ENCODE measurements at regions not wholly inside any gene's neighbourhood (a gene's known extent, or its start where the extent isn't known, plus 50 kb on each side); places are given as distances from the start of the nearest gene placed in this dataset.

DNA sequence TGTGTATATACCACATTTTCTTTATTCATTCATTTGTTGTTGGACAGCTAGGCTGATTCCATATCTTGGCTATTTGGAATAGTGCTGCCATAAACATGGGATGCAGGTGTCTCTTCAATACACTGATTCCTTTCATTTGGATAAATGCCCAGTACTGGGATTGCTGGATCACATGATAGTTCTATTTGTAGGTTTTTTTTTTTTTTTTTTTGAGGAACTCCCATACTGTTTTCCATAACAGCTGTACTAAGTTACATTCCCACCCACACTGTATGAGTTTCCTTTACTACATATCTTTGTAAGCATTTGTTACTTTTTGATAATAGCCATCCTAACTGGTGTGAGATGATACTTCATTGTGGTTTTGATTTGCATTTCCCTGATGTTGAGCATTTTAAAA is 437.7 kb downstream of the DIPK2A start:
- Histone ChIP-seq H3K27ac (ENCODE audit: low read length) (no peak overlapping the region), H3K27me3 (ENCODE audit: low read length) (no peaks in the 10 kb centered on the region), H4K20me1 (ENCODE audit: insufficient read depth, low read depth, low read length) (no peaks in the 10 kb centered on the region), H3K4me2 (ENCODE audit: low read depth, low read length, poor library complexity, severe bottlenecking) (no peak overlapping the region), H3K9me2 (replicated peaks; ENCODE audit: insufficient read depth, low read length) (no peaks in the 10 kb centered on the region), H3K36me3 (ENCODE audit: insufficient read depth, low read length) (no peaks in the 10 kb centered on the region), H3K79me2 (ENCODE audit: low read length) (no peaks in the 10 kb centered on the region), H2AFZ (ENCODE audit: low read length) (no peak overlapping the region), H3K4me1 (ENCODE audit: low read length) (no peaks in the 10 kb centered on the region), H3K4me3 (ENCODE audit: low read length) (no peak overlapping the region), H3K9me3 (ENCODE audit: low read length) (no peaks in the 10 kb centered on the region), H3K9ac (ENCODE audit: low read length) (no peak overlapping the region)
- DNase-seq = no peak

DNA sequence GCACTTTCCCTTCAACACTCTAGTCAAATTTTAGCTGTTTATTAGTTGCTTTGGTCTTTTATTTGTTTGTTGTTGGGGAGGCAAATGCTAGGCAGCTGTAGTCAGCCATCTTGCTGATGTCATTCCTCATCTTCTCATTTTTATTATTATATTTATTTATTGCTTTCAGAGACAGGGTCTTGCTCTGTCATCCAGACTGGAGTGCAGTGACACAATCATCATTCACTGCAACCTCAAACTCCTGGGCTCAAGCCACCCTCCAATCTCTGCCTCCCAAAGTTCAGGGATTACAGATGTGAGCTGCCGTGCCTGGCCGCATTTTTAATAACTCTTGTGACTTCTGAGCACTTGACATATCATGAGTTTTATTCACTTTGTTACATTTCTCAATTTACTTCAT is 441.4 kb downstream of the DIPK2A start:
- no peaks in the 10 kb centered on the region for H3K9me3 ChIP-seq (ENCODE audit: low read length)
- DNase-seq = no peak

GRCh38 chr3:144415492-144415891 is 443.9 kb downstream of the DIPK2A start:
- Histone ChIP-seq H3K9me3 (ENCODE audit: low read length) (no peaks in the 10 kb centered on the region), H3K9ac (ENCODE audit: low read length) (no peak overlapping the region), H3K4me2 (ENCODE audit: low read depth, low read length, poor library complexity, severe bottlenecking) (no peak overlapping the region), H2AFZ (ENCODE audit: low read length) (no peak overlapping the region), H3K79me2 (ENCODE audit: low read length) (no peaks in the 10 kb centered on the region), H3K27ac (ENCODE audit: low read length) (no peak overlapping the region), H3K9me2 (replicated peaks; ENCODE audit: insufficient read depth, low read length) (no peaks in the 10 kb centered on the region; the same call in 1 of the 2 replicates), H3K27me3 (ENCODE audit: low read length) (no peaks in the 10 kb centered on the region), H3K4me1 (ENCODE audit: low read length) (no peaks in the 10 kb centered on the region), H3K36me3 (ENCODE audit: insufficient read depth, low read length) (no peaks in the 10 kb centered on the region), H3K4me3 (ENCODE audit: low read length) (no peak overlapping the region), H4K20me1 (ENCODE audit: insufficient read depth, low read depth, low read length) (no peaks in the 10 kb centered on the region)
- no peak for DNase-seq

More for the DNA sequence above, 441.4 kb downstream of the DIPK2A start:
- H4K20me1 ChIP-seq (ENCODE audit: insufficient read depth, low read depth, low read length) = no peaks in the 10 kb centered on the region
- H3K27me3 ChIP-seq (ENCODE audit: low read length) = no peaks in the 10 kb centered on the region
- no peak overlapping the region for H2AFZ ChIP-seq (ENCODE audit: low read length)
- H3K4me2 ChIP-seq (ENCODE audit: low read depth, low read length, poor library complexity, severe bottlenecking) = no peak overlapping the region
- H3K79me2 ChIP-seq (ENCODE audit: low read length) = no peaks in the 10 kb centered on the region
- H3K9me2 ChIP-seq (replicated peaks; ENCODE audit: insufficient read depth, low read length) = no peaks in the 10 kb centered on the region
- no peaks in the 10 kb centered on the region for H3K36me3 ChIP-seq (ENCODE audit: insufficient read depth, low read length)
- H3K4me1 ChIP-seq (ENCODE audit: low read length) = no peaks in the 10 kb centered on the region
- H3K4me3 ChIP-seq (ENCODE audit: low read length) = no peak overlapping the region
- no peak overlapping the region for H3K27ac ChIP-seq (ENCODE audit: low read length)
- no peak overlapping the region for H3K9ac ChIP-seq (ENCODE audit: low read length)

DNA sequence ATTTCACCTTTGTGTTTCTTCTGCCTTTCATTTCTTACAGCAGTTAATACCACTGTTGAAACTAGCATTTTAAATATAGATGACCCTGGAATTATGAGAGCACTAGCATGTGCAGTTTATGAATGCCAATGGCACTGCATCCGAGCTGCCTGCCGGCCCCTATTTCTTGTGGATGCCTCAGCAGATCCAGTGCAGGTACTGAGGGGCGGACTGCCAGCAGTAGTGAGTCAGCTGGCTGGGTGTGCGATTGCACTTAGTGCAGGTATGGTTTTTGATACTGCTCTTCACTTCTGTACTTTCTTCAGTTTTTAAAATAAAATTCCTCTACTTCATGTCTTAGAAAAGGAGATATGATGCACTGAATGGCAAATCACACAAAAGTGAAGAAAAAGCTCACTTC is 453.0 kb downstream of the DIPK2A start:
- Histone ChIP-seq H3K27me3 (ENCODE audit: low read length) (no peaks in the 10 kb centered on the region), H3K4me1 (ENCODE audit: low read length) (no peaks in the 10 kb centered on the region), H3K4me3 (ENCODE audit: low read length) (no peak overlapping the region), H3K36me3 (ENCODE audit: insufficient read depth, low read length) (no peaks in the 10 kb centered on the region), H3K9me3 (ENCODE audit: low read length) (no peaks in the 10 kb centered on the region), H3K9ac (ENCODE audit: low read length) (no peak overlapping the region), H3K79me2 (ENCODE audit: low read length) (no peaks in the 10 kb centered on the region), H3K4me2 (ENCODE audit: low read depth, low read length, poor library complexity, severe bottlenecking) (no peak overlapping the region), H3K9me2 (replicated peaks; ENCODE audit: insufficient read depth, low read length) (no peaks in the 10 kb centered on the region), H4K20me1 (ENCODE audit: insufficient read depth, low read depth, low read length) (no peaks in the 10 kb centered on the region), H2AFZ (ENCODE audit: low read length) (no peak overlapping the region), H3K27ac (ENCODE audit: low read length) (no peak overlapping the region)
- DNase-seq = no peak

DNA sequence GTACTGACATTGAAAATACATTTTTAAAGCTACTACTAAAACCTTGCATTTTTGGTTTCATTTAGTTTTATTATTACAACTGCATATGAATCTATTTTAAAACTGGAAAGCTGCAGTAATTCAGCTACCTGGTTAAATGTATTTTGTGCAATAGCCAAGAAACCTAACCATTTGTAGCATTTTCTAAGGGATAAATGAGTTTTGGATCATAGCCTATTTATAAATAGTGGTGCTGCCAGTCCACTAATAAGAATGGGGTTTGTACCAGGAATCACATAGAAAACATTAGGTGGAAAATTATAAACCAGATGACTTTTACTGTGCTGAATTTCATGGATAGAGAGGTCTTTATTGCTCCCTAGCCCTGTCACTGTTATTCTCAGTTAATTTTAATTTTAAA is 454.7 kb downstream of the DIPK2A start:
- Histone ChIP-seq H2AFZ (ENCODE audit: low read length) (no peak overlapping the region), H4K20me1 (ENCODE audit: insufficient read depth, low read depth, low read length) (no peaks in the 10 kb centered on the region), H3K4me3 (ENCODE audit: low read length) (no peak overlapping the region), H3K27ac (ENCODE audit: low read length) (no peak overlapping the region), H3K4me2 (ENCODE audit: low read depth, low read length, poor library complexity, severe bottlenecking) (no peak overlapping the region), H3K9me3 (ENCODE audit: low read length) (no peaks in the 10 kb centered on the region), H3K27me3 (ENCODE audit: low read length) (no peaks in the 10 kb centered on the region), H3K79me2 (ENCODE audit: low read length) (no peaks in the 10 kb centered on the region), H3K4me1 (ENCODE audit: low read length) (no peaks in the 10 kb centered on the region), H3K9ac (ENCODE audit: low read length) (no peak overlapping the region), H3K9me2 (replicated peaks; ENCODE audit: insufficient read depth, low read length) (no peaks in the 10 kb centered on the region), H3K36me3 (ENCODE audit: insufficient read depth, low read length) (no peaks in the 10 kb centered on the region)
- DNase-seq = no peak

- Histone ChIP-seq H3K9me3 (ENCODE audit: low read length) (no peaks in the 10 kb centered on the region), H3K36me3 (ENCODE audit: insufficient read depth, low read length) (no peaks in the 10 kb centered on the region), H3K4me2 (ENCODE audit: low read depth, low read length, poor library complexity, severe bottlenecking) (no peak overlapping the region), H3K9me2 (replicated peaks; ENCODE audit: insufficient read depth, low read length) (no peaks in the 10 kb centered on the region), H3K9ac (ENCODE audit: low read length) (no peak overlapping the region), H3K79me2 (ENCODE audit: low read length) (no peaks in the 10 kb centered on the region), H3K27ac (ENCODE audit: low read length) (no peak overlapping the region), H2AFZ (ENCODE audit: low read length) (no peak overlapping the region), H3K4me3 (ENCODE audit: low read length) (no peak overlapping the region), H4K20me1 (ENCODE audit: insufficient read depth, low read depth, low read length) (no peaks in the 10 kb centered on the region), H3K27me3 (ENCODE audit: low read length) (no peaks in the 10 kb centered on the region), H3K4me1 (ENCODE audit: low read length) (no peaks in the 10 kb centered on the region)
- no peak for DNase-seq
These were observed 455.3 kb downstream of the DIPK2A start for GRCh38 chr3:144426967-144427366.

GRCh38 chr3:144429719-144430121 is 458.1 kb downstream of the DIPK2A start:
- no peaks in the 10 kb centered on the region for H3K27me3 ChIP-seq (ENCODE audit: low read length)
- H3K79me2 ChIP-seq (ENCODE audit: low read length) = no peaks in the 10 kb centered on the region
- H3K4me1 ChIP-seq (ENCODE audit: low read length) = no peaks in the 10 kb centered on the region
- H3K36me3 ChIP-seq (ENCODE audit: insufficient read depth, low read length) = no peaks in the 10 kb centered on the region
- no peak overlapping the region for H3K9ac ChIP-seq (ENCODE audit: low read length)
- H3K4me2 ChIP-seq (ENCODE audit: low read depth, low read length, poor library complexity, severe bottlenecking) = no peak overlapping the region
- H3K27ac ChIP-seq (ENCODE audit: low read length) = no peak overlapping the region
- no peak overlapping the region for H2AFZ ChIP-seq (ENCODE audit: low read length)
- H3K9me2 ChIP-seq (replicated peaks; ENCODE audit: insufficient read depth, low read length) = no peaks in the 10 kb centered on the region
- H4K20me1 ChIP-seq (ENCODE audit: insufficient read depth, low read depth, low read length) = no peaks in the 10 kb centered on the region
- no peaks in the 10 kb centered on the region for H3K9me3 ChIP-seq (ENCODE audit: low read length)
- no peak overlapping the region for H3K4me3 ChIP-seq (ENCODE audit: low read length)
- DNase-seq = no peak

DNA sequence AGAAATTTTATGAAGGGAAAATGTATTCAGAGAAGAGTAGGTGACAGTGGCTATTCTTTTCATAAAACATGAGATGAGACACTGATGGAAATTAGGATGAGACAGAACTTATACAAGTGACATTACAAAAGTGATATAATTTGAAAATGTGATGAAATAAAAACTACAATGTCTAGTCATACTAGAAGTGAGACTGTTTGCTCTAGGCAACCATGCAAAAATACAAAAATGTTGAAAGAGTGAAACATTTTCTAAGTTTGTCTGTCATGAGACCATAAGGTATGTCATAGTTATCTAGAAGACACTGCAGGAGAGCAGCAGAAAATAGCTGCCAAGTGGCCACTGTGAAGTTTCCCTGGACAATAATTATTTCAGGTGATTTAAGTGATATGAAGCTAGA is 459.5 kb downstream of the DIPK2A start:
- Histone ChIP-seq H3K4me1 (ENCODE audit: low read length) (no peaks in the 10 kb centered on the region), H3K4me3 (ENCODE audit: low read length) (no peak overlapping the region), H3K9me3 (ENCODE audit: low read length) (no peaks in the 10 kb centered on the region), H3K9me2 (replicated peaks; ENCODE audit: insufficient read depth, low read length) (no peaks in the 10 kb centered on the region), H3K79me2 (ENCODE audit: low read length) (no peaks in the 10 kb centered on the region), H4K20me1 (ENCODE audit: insufficient read depth, low read depth, low read length) (no peaks in the 10 kb centered on the region), H3K36me3 (ENCODE audit: insufficient read depth, low read length) (no peaks in the 10 kb centered on the region), H3K4me2 (ENCODE audit: low read depth, low read length, poor library complexity, severe bottlenecking) (no peak overlapping the region), H3K9ac (ENCODE audit: low read length) (no peak overlapping the region), H3K27me3 (ENCODE audit: low read length) (no peaks in the 10 kb centered on the region), H3K27ac (ENCODE audit: low read length) (no peak overlapping the region), H2AFZ (ENCODE audit: low read length) (no peak overlapping the region)
- DNase-seq = no peak

GRCh38 chr3:144433006-144433405 is 461.4 kb downstream of the DIPK2A start:
- H3K36me3 ChIP-seq (ENCODE audit: insufficient read depth, low read length) = no peaks in the 10 kb centered on the region
- H3K27ac ChIP-seq (ENCODE audit: low read length) = no peak overlapping the region
- no peak overlapping the region for H2AFZ ChIP-seq (ENCODE audit: low read length)
- no peaks in the 10 kb centered on the region for H4K20me1 ChIP-seq (ENCODE audit: insufficient read depth, low read depth, low read length)
- H3K9me3 ChIP-seq (ENCODE audit: low read length) = no peaks in the 10 kb centered on the region
- H3K27me3 ChIP-seq (ENCODE audit: low read length) = no peaks in the 10 kb centered on the region
- no peaks in the 10 kb centered on the region for H3K4me1 ChIP-seq (ENCODE audit: low read length)
- no peaks in the 10 kb centered on the region for H3K79me2 ChIP-seq (ENCODE audit: low read length)
- DNase-seq = no peak
- H3K4me3 ChIP-seq (ENCODE audit: low read length) = no peak overlapping the region
- H3K9ac ChIP-seq (ENCODE audit: low read length) = no peak overlapping the region
- H3K4me2 ChIP-seq (ENCODE audit: low read depth, low read length, poor library complexity, severe bottlenecking) = no peak overlapping the region
- H3K9me2 ChIP-seq (replicated peaks; ENCODE audit: insufficient read depth, low read length) = no peaks in the 10 kb centered on the region

All from Karpas-422 (cell line).